ENCODE measurements at regions not wholly inside any gene's neighbourhood (a gene's known extent, or its start where the extent isn't known, plus 50 kb on each side); places are given as distances from the start of the nearest gene placed in this dataset.

GRCh38 chr6:153957394-153957793 lies 81.6 kb upstream of the OPRM1 start:
- POLR2A ChIA-PET: no interaction called here
- DNase-seq: no peak

GRCh38 chr6:153956808-153957207 lies 82.2 kb upstream of the OPRM1 start:
- Histone ChIP-seq H2AFZ (ENCODE audit: insufficient read depth, low read depth, low read length, poor library complexity, severe bottlenecking) (no peak overlapping the region), H3K4me2 (replicated peaks; ENCODE audit: low read depth, low read length, poor library complexity, severe bottlenecking) (peak overlapping the region; percentile 3), H3K27ac (ENCODE audit: low read length in 2 of 2) (no peak overlapping the region), H3K4me3 (ENCODE audit: control extremely low read depth in 1 of 5, extremely low read depth in 1 of 5, insufficient read depth in 1 of 5, low read depth in 2 of 5, low read length in 4 of 5) (peak overlapping the region in 1 of 5 experiments; percentile 13), H3K4me1 (ENCODE audit: control insufficient read depth in 2 of 2, insufficient read depth in 2 of 2, low read length in 2 of 2) (peaks cover 0 to 5% of the 10 kb centered on the region in 2 donors), H3K79me2 (ENCODE audit: control insufficient read depth, insufficient read depth, low read length) (no peaks in the 10 kb centered on the region), H4K20me1 (ENCODE audit: control insufficient read depth, insufficient read depth, low read length, poor library complexity, severe bottlenecking) (no peaks in the 10 kb centered on the region), H3K27me3 (replicated peaks in 1 of 4; ENCODE audit: control extremely low read depth in 1 of 4, control insufficient read depth in 3 of 4, insufficient read depth in 4 of 4, low read length in 3 of 4) (no peaks in the 10 kb centered on the region), H3K9me3 (ENCODE audit: control extremely low read depth in 1 of 3, control insufficient read depth in 2 of 3, insufficient read depth in 1 of 3, low read length in 2 of 3) (peaks cover 0 to 4% (median 0%) of the 10 kb centered on the region in 3 donors), H3K36me3 (replicated peaks in 1 of 2; ENCODE audit: control extremely low read depth in 1 of 2, control insufficient read depth in 1 of 2, extremely low read depth in 1 of 2, insufficient read depth in 2 of 2, low read length in 1 of 2) (no peaks in the 10 kb centered on the region), H3K9ac (ENCODE audit: low read length) (no peak overlapping the region)
- H3K27me3 Mint-ChIP-seq: no peaks in the 10 kb centered on the region
- ATAC-seq (ENCODE audit: low read depth) (no peak), DNase-seq (no peak)
- ChIA-PET CTCF (no interaction called here), POLR2A (no interaction called here)
- peaks cover 9% of the 10 kb centered on the region for H3K4me1 Mint-ChIP-seq
- H3K27ac Mint-ChIP-seq: no peak overlapping the region
- no peak for TF ChIP-seq CTCF (IDR thresholded peaks at IDR 0.05)
- no peak for TF ChIP-seq EZH2 (IDR thresholded peaks at IDR 0.05; ENCODE audit: borderline replicate concordance, insufficient read depth, low read depth, low read length, poor library complexity, severe bottlenecking)
- intact Hi-C loops (cut with micrococcal nuclease): no loop called here
- WGBS (ENCODE audit: insufficient coverage): no CpG with 5 or more reads among the region's 2 CpGs
- no peak overlapping the region for H3K4me3 Mint-ChIP-seq
- peaks cover 5% of the 10 kb centered on the region for H3K9me3 Mint-ChIP-seq (ENCODE audit: insufficient read depth)

More at GRCh38 chr6:153957394-153957793, 81.6 kb upstream of the OPRM1 start:
- TF ChIP-seq CTCF (IDR thresholded peaks at IDR 0.05) (no peak), EZH2 (IDR thresholded peaks at IDR 0.05; ENCODE audit: borderline replicate concordance, insufficient read depth, low read depth, low read length, poor library complexity, severe bottlenecking) (no peak)
- no peak overlapping the region for H3K9ac ChIP-seq (ENCODE audit: low read length)
- H3K4me1 ChIP-seq (ENCODE audit: control insufficient read depth in 2 of 2, insufficient read depth in 2 of 2, low read length in 2 of 2): peaks cover 0 to 5% of the 10 kb centered on the region in 2 donors
- no peak overlapping the region for H3K4me3 Mint-ChIP-seq
- peak overlapping the region in 1 of 5 experiments; percentile 13 for H3K4me3 ChIP-seq (ENCODE audit: control extremely low read depth in 1 of 5, extremely low read depth in 1 of 5, insufficient read depth in 1 of 5, low read depth in 2 of 5, low read length in 4 of 5)
- no peaks in the 10 kb centered on the region for H3K36me3 ChIP-seq (replicated peaks in 1 of 2; ENCODE audit: control extremely low read depth in 1 of 2, control insufficient read depth in 1 of 2, extremely low read depth in 1 of 2, insufficient read depth in 2 of 2, low read length in 1 of 2)
- no peaks in the 10 kb centered on the region for H3K27me3 ChIP-seq (replicated peaks in 1 of 4; ENCODE audit: control extremely low read depth in 1 of 4, control insufficient read depth in 3 of 4, insufficient read depth in 4 of 4, low read length in 3 of 4)
- CTCF ChIA-PET: no interaction called here
- no peak overlapping the region for H2AFZ ChIP-seq (ENCODE audit: insufficient read depth, low read depth, low read length, poor library complexity, severe bottlenecking)
- ATAC-seq (ENCODE audit: low read depth): no peak
- peaks cover 0 to 4% (median 0%) of the 10 kb centered on the region in 3 donors for H3K9me3 ChIP-seq (ENCODE audit: control extremely low read depth in 1 of 3, control insufficient read depth in 2 of 3, insufficient read depth in 1 of 3, low read length in 2 of 3)
- H3K27ac Mint-ChIP-seq: no peak overlapping the region
- peaks cover 9% of the 10 kb centered on the region for H3K4me1 Mint-ChIP-seq
- intact Hi-C loops (cut with micrococcal nuclease): no loop called here
- peaks cover 5% of the 10 kb centered on the region for H3K9me3 Mint-ChIP-seq (ENCODE audit: insufficient read depth)
- WGBS (ENCODE audit: insufficient coverage): 40% methylated on average over 1 of the region's 4 CpGs
- no peaks in the 10 kb centered on the region for H3K27me3 Mint-ChIP-seq
- H3K4me2 ChIP-seq (replicated peaks; ENCODE audit: low read depth, low read length, poor library complexity, severe bottlenecking): peak overlapping the region; percentile 3
- H3K79me2 ChIP-seq (ENCODE audit: control insufficient read depth, insufficient read depth, low read length): no peaks in the 10 kb centered on the region
- no peak overlapping the region for H3K27ac ChIP-seq (ENCODE audit: low read length in 2 of 2)
- no peaks in the 10 kb centered on the region for H4K20me1 ChIP-seq (ENCODE audit: control insufficient read depth, insufficient read depth, low read length, poor library complexity, severe bottlenecking)
